ENCODE measurements at regions not wholly inside any gene's neighbourhood (a gene's known extent, or its start where the extent isn't known, plus 50 kb on each side); places are given as distances from the start of the nearest gene placed in this dataset.
"Not testable (repeated sequence)": the region's sequence is repeated elsewhere in the genome, so short reads cannot be mapped to it uniquely, and the experiment has no call there.

GRCh38 chr9:32148553-32148952 lies 235.9 kb upstream of the ACO1 start:
- H2BK12ac ChIP-seq (ENCODE audit: insufficient read length, low read depth, low read length); H3K4ac ChIP-seq (ENCODE audit: low read depth, low read length); H3K14ac ChIP-seq (ENCODE audit: insufficient read depth, low read length); H4K8ac ChIP-seq (replicated peaks; ENCODE audit: insufficient read length, low read depth, low read length); H3K27me3 ChIP-seq (ENCODE audit: insufficient read depth, low read length); H3K27ac ChIP-seq (ENCODE audit: insufficient read length, low read depth, low read length); H4K20me1 ChIP-seq (ENCODE audit: control insufficient read depth, insufficient read depth, insufficient read length); H4K5ac ChIP-seq (ENCODE audit: insufficient read length, low read depth, low read length); H3K18ac ChIP-seq (ENCODE audit: insufficient read length, low read depth, low read length); H3K4me3 Mint-ChIP-seq; DNase-seq; H2BK5ac ChIP-seq (ENCODE audit: insufficient read length, low read length); H3K79me2 ChIP-seq (ENCODE audit: insufficient read depth, low read length); H3K23me2 ChIP-seq (ENCODE audit: insufficient read length, low read depth, low read length, poor library complexity, severe bottlenecking); H3K23ac ChIP-seq (ENCODE audit: insufficient read length, low read depth, low read length); H2BK20ac ChIP-seq (ENCODE audit: low read depth, low read length, poor library complexity, severe bottlenecking); H3K4me2 ChIP-seq (ENCODE audit: insufficient read depth, insufficient read length, low read length); H3K56ac ChIP-seq (ENCODE audit: insufficient read length, low read depth, low read length); H4K91ac ChIP-seq (ENCODE audit: insufficient read length, low read depth, low read length); H3K79me1 ChIP-seq (ENCODE audit: insufficient read depth, low read depth, low read length, poor library complexity, severe bottlenecking); H2BK15ac ChIP-seq (ENCODE audit: low read depth, low read length); H2AFZ ChIP-seq (ENCODE audit: low read length); H3T11ph ChIP-seq (ENCODE audit: low read length); H3K9ac ChIP-seq (ENCODE audit: extremely low read depth, insufficient read length, low read length); H3K9me3 ChIP-seq (ENCODE audit: control insufficient read depth, low read depth, low read length); H3K27ac Mint-ChIP-seq; H3K4me1 ChIP-seq (ENCODE audit: insufficient read depth, low read length); H3K4me1 Mint-ChIP-seq; H2AK5ac ChIP-seq (ENCODE audit: insufficient read length, low read length); H3K27me3 Mint-ChIP-seq (ENCODE audit: low read depth); H2BK120ac ChIP-seq (ENCODE audit: low read depth, low read length, poor library complexity, severe bottlenecking): not testable (repeated sequence)
- WGBS (ENCODE audit: extremely low coverage, insufficient read length, low lambda C conversion rate), result no CpG with 5 or more reads among the region's 11 CpGs
- Mint-ChIP-seq H3K36me3 (ENCODE audit: insufficient read depth in 1 of 3, low read depth in 3 of 3) (peaks cover 11 to 38% (median 17%) of the 10 kb centered on the region in 3 experiments; a peak in 6 of 7 replicates), H3K9me3 (peaks cover 42 to 48% of the 10 kb centered on the region in 2 experiments)
- TF ChIP-seq, protein P1, sequence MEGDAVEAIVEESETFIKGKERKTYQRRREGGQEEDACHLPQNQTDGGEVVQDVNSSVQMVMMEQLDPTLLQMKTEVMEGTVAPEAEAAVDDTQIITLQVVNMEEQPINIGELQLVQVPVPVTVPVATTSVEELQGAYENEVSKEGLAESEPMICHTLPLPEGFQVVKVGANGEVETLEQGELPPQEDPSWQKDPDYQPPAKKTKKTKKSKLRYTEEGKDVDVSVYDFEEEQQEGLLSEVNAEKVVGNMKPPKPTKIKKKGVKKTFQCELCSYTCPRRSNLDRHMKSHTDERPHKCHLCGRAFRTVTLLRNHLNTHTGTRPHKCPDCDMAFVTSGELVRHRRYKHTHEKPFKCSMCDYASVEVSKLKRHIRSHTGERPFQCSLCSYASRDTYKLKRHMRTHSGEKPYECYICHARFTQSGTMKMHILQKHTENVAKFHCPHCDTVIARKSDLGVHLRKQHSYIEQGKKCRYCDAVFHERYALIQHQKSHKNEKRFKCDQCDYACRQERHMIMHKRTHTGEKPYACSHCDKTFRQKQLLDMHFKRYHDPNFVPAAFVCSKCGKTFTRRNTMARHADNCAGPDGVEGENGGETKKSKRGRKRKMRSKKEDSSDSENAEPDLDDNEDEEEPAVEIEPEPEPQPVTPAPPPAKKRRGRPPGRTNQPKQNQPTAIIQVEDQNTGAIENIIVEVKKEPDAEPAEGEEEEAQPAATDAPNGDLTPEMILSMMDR (conservative IDR thresholded peaks at IDR 0.05), result peak; percentile 70

All from H9 (cell line).